Stimulated activated CD4-positive, alpha-beta T cell treated with anti-CD3 and anti-CD28 coated beads, Interleukin-15, amount 100 ng/mL, for 24 hours (primary cell): ENCODE measurements at regions not wholly inside any gene's neighbourhood (a gene's known extent, or its start where the extent isn't known, plus 50 kb on each side); places are given as distances from the start of the nearest gene placed in this dataset.

Experiments used
- DNase-seq: peaks from one replicate; pipeline ENCODE4 v3.0.0-alpha.2; 2020

DNA sequence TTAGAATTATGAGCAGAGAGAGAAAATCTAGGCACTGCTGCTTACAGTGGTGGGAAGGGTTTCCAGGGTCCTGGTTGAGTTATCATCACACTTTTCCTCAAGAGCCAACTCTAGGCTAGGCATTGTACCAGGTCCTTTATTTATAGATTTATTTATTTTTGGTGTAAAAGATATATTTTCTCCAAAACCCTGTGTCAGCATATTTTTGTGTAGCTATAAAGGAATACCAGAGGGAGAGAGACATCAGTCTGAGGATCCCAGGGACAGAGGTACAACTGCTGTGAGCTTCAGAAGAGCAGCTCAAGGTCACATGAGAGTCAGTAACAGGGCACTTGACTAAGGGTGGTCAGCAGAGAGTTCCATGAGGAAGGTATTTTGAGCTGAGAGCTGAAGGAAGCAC, 159.7 kb downstream of the SLC35B3 start:
- no peak for DNase-seq

GRCh38 chr6:8274226-8274625, 161.1 kb downstream of the SLC35B3 start:
- no peak for DNase-seq

DNA sequence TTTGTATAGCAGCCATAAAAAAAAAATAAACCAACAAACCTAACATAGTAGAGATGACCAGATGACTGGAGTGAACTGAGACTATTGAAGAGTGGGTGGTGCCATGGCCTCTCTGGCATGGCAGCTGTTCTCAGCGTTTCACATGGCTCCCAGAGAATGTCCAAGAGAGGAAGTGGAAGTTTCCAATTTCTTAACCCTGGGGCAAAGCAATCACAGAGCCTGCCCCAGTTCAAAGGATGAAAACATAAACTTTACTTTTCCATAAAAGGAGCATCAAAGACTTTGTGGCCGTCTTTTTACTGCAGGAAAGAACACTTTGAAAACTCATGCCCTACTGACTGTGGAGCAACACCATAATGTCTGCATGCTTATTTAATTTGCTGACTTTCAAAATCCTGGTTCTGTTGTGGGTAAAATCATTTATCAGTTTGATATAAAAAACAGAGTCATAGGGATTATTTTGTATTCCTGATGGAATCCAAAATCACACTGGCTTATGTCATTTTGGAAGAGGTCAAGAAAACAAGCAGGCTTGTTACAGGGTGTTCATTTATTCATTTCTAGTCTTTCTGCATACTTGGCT, 165.4 kb downstream of the SLC35B3 start:
- no peak for DNase-seq

DNA sequence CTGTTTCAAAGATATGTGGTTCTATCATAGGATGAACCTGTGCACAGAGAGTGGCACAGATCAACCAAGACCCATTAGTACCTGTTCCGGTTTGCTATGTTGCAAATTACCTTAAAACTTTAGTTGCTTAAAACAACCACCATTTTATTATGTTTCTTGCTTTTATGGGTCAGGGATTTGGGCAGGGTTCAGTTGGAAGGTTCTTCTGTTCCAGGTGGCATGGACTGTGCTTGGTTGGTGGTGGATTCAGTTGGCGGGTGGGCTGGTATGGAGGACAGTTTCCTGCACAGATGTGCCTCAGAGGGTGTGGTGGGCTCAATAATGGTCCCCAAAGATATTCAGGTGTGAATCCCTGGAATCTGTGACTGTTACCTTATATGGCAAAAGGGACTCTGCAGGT, 166.3 kb downstream of the SLC35B3 start:
- DNase-seq: no peak

GRCh38 chr6:8268606-8269005, 166.3 kb upstream of the EEF1E1 start:
- no peak for DNase-seq

DNA sequence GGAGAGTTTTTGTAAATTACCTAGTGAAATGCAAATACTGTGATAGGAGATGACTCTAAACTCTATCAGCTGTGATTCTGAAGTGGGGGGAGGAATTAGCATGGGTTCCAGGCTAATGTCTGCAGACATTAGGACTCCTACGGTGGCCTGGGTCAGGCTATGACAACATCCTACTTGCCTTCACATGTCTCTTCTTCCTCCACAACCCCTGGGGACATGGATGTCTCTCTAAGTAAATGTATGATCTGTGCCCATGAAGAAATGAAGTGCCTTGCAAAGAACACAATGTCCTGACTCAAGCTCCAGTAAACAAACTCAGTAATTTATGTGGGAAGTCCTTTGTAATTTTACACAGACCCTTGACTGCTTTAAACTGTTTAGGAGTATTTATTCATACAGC, 165.8 kb upstream of the EEF1E1 start:
- no peak for DNase-seq

- no peak for DNase-seq
These were observed 158.3 kb upstream of the EEF1E1 start for GRCh38 chr6:8260610-8261009.

DNA sequence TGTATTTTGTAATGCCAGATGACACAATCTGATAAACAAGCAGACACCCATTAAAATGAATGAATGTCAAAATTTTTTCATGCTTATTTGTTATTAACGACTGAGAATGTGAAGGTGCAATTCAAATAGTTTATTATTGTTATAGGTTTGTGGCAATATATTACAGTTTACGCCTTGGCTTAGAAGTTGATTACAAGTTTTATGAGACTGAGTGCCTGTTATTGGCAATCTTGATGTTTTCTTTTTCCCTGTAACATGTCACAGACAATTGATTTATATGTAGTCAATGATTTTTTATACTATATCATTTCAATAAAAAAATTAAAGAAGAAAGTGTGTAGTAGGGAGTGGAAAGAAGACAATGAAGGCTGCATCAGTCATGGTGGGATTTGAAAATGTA, 144.1 kb upstream of the EEF1E1 start:
- DNase-seq: no peak

GRCh38 chr6:8245726-8246125, 143.4 kb upstream of the EEF1E1 start:
- no peak for DNase-seq

GRCh38 chr6:8243475-8243874, 141.1 kb upstream of the EEF1E1 start:
- no peak for DNase-seq

GRCh38 chr6:8242885-8243284, 140.5 kb upstream of the EEF1E1 start:
- DNase-seq: no peak

GRCh38 chr6:8240301-8240700, 138.0 kb upstream of the EEF1E1 start:
- no peak for DNase-seq

DNA sequence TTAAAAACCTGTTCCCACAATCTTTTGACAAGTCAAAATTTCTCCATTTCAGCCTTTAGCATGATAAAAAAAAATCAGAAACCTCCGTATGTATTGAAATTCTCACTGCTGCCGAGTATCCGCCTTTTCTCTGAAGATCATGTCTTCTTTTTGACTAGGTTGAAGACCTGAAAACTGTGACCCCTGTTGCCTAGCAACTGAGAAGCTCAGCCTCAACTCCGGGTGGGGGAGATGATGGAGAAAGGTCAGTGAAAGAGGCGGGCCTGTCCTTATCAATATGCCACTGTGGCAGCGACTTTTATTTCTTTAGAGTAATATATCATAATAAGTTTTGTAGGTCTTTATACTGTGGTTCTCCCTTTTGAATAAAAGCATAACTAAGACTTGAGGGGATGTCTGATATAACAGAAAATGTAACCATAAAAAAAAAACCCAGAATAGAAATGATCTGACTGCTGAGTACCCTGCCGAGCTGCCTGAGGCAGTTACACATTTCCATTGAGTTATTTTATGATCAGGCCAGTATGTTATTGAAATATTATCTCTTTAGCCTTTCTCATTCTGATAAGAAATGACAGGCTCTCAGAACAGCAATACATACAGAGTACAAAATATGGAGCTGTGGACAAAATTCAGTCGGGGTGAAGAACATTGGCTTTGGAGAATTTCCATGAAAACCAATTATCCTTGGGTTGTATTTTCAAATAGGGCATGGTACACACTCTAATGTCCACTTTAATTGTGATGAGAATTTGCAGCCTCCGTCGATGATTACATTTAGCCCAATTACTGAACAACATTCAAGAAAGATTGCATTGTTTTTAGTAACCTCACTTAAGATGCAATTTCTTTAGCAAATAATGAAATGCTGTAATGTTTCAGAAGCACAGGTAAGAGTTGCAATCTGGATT, 136.7 kb upstream of the EEF1E1 start:
- no peak for DNase-seq

DNA sequence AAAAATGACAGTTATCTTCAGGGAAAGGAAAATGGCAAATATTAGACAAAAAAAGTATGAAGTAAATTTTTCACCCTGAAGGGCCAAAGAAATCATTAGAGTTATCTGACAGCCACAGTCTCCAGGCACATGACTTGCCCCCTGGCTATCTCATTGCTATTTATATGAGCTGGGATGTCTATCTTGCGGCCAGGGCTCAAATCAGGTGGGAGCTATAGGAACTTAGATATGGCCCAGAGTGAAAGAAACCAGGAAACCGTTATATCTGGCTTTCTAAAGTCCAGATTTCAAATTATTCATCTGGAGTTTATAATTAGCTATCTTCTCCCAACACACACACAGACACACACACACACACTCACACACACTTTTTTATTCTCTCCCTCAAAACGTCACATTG, 135.3 kb upstream of the EEF1E1 start:
- no peak for DNase-seq

DNA sequence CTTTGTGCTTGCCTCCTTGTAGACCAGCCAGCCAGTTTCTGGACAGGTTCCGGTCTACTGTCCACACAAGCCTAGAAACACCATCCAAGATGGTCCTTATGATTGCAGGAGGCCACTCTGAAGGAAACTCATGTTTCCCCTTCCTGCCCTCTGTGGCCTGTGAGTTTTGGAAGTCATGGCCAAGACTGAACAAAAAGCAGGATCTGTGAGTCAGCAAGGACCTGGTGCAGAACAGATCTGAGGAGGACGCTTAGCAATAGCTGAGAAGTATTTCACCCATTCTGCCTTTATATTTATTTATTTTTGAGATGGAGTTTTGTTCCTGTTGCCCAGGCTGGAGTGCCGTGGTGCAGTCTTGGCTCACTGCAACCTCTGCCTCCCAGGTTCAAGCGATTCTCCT, 134.6 kb upstream of the EEF1E1 start:
- no peak for DNase-seq

DNA sequence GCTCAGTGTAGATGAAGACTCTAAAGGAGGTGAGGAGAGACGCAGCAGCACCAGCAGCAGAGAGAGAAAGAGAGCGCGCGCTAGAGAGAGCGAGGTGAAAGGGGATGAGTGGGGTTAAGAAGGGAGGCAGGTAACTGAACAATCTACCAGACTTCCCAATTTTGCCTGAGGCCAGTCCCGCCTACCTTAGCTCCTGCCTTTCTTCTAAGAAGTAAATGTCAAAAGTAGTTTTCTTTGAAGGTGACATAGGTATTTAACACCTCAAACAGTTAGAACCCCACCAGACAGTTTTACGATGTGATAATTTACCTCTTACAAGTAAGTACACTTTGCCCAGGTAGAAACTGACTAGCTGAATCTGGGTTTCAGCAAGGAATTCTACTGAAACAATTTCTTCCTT, 132.0 kb upstream of the EEF1E1 start:
- DNase-seq: no peak

- DNase-seq: no peak
These were observed 129.6 kb upstream of the EEF1E1 start for GRCh38 chr6:8231956-8232355.

DNA sequence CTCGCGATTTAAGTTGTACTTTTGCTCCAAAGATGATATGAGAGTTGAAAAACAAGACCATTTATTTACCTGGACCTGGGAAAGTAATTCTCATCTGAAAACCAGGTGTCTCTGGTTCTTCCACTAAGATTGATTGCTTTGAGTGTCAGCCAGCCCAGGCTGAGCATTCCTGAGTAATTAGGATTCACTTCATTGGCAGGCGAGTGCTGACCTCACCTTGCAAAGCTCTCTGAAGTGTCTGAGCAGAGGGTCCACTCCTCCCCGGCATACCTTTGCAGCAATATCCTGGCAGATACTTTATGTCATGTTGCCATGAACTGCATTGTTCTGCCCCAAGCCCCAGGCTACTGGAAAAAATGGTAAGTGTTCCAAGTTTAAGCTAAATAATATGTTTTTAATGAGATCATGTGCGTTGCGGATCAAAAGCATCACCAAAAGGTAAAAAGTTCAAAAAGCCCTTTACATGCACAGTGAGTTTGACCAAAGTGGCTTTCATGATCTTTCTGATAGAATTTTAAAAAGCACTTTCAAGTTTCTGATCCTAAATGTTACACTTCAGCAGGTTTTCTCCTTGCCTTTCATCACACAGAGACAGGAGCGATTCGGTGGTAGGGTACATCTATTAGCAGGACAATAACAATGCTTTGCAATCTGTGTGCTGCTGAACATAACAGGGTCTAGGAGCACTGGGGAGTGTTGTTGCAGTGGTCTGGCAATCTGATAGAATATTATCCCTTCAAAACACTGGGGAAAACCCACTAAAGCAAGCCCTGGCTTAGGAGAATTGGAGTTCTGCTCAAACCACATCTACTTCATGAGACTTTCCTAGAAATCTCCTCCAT, 127.8 kb upstream of the EEF1E1 start:
- no peak for DNase-seq

- no peak for DNase-seq
These were observed 122.8 kb upstream of the EEF1E1 start for GRCh38 chr6:8225113-8225512.

GRCh38 chr6:8223678-8224077, 121.3 kb upstream of the EEF1E1 start:
- no peak for DNase-seq

DNA sequence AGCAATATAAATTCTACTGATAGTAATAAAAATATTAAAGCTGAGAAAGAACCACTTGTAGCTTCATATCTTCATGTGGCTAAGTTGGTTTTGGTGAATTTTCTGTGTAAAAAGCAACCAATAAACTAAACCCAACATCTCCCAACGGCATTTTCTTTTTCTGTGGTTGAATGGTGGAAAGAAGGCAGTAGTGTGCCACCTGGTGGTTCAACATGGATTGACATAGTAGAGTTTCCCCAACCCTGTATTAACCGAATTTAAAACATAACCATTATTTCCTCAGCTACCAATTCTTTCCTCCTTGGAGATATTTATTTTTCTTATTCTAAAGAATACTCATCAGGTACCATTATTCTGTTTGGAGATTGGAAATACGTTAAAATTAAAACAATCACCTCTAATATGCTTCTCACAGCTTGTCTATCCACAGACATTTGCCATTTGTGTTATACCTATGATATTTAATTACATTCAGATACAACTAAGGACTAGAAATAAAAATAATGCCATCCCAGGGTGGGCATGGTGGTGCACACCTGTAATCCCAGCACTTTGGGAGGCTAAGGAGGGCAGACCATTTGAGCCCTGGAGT, 117.1 kb upstream of the EEF1E1 start:
- peak; percentile 50 for DNase-seq

DNA sequence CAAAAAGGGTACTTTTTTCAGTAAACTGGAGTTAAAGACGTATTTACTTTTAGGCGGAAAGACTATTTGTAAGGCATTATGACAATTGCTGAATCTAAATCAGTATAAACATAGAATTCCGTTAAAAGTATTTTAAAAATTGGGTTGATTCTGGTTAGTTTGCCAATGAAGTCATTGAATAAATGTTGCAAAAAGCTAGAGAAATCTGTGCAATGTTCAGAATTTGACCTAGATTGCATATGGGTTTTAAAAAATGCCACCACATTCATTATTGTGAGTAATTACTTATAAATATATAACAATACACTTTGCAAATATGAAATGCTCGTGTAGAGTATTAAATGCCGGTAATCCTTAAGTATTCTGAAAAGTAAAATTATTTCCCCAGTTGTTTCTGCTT, 116.5 kb upstream of the EEF1E1 start:
- DNase-seq: no peak

GRCh38 chr6:8215631-8216030, 113.3 kb upstream of the EEF1E1 start:
- DNase-seq: no peak
